BJ (cell line): ENCODE measurements at regions not wholly inside any gene's neighbourhood (a gene's known extent, or its start where the extent isn't known, plus 50 kb on each side); places are given as distances from the start of the nearest gene placed in this dataset.

Source experiments
- CTCF ChIA-PET: fragments of 350-600 bp; formaldehyde crosslinking; extraction: SDS; loops from one replicate; lab custom pipeline; 2021; ENCODE audit warnings: antibody characterized with exemption, inconsistent platforms; lab: Yijun Ruan, JAX
- POLR2A ChIA-PET: fragments of 300-600 bp; sonication (Branson Sonifier 250); formaldehyde crosslinking; extraction: SDS; loops from one replicate; lab custom pipeline; 2021; ENCODE audit warnings: antibody characterized with exemption; lab: Charles Lee
- DNase-seq: peaks from one replicate; pipeline ENCODE4 v3.0.0-alpha.2; 2011; ENCODE audit warnings: low read depth
- H3K27me3 ChIP-seq: 2 replicates; pipeline ENCODE4 v1.6.0; 2011; ENCODE audit warnings: low read length; ENCODE audit not compliant: control insufficient read depth, insufficient read depth
- H3K36me3 ChIP-seq: 2 replicates; pipeline ENCODE4 v1.5.1; 2011; ENCODE audit warnings: low read length; ENCODE audit not compliant: control insufficient read depth, insufficient read depth
- H3K4me3 ChIP-seq: 2 replicates; pipeline ENCODE4 v1.5.1; 2011; ENCODE audit warnings: low read depth, mild to moderate bottlenecking, control low read depth, low read length
- CTCF ChIP-seq: IDR thresholded peaks from 2 replicates; pipeline ENCODE4 v1.5.1; 2011; ENCODE audit warnings: low read depth, mild to moderate bottlenecking, control low read depth, inconsistent platforms, low read length, moderate library complexity; ENCODE audit not compliant: insufficient read depth

GRCh38 chr1:62926681-62927252 is 142.8 kb downstream of the ATG4C start:
- H3K27me3 ChIP-seq = no peaks in the 10 kb centered on the region
- POLR2A ChIA-PET = no interaction called here
- no peak for DNase-seq
- H3K4me3 ChIP-seq = no peak overlapping the region
- CTCF ChIA-PET = interaction anchor here (1.0 kb wide), 1 partner anchor 11 kb away, joined by 3 read pairs; no protein-coding TSS in a partner anchor
- no peaks in the 10 kb centered on the region for H3K36me3 ChIP-seq
- TF ChIP-seq CTCF = no peak

- no peak for DNase-seq
Observed at GRCh38 chr1:62928885-62929284, 145.0 kb downstream of the ATG4C start.

GRCh38 chr1:62937634-62938296 is 153.8 kb downstream of the ATG4C start:
- Histone ChIP-seq H3K27me3 (peaks cover 2% of the 10 kb centered on the region; the same call in 1 of the 2 replicates), H3K4me3 (no peak overlapping the region), H3K36me3 (no peaks in the 10 kb centered on the region)
- DNase-seq = no peak
- POLR2A ChIA-PET = no interaction called here
- CTCF ChIA-PET = no interaction called here
- no peak for TF ChIP-seq CTCF

More at GRCh38 chr1:62928885-62929284, 145.0 kb downstream of the ATG4C start:
- H3K36me3 ChIP-seq = no peaks in the 10 kb centered on the region
- no peaks in the 10 kb centered on the region for H3K27me3 ChIP-seq
- POLR2A ChIA-PET = no interaction called here
- no peak for TF ChIP-seq CTCF
- H3K4me3 ChIP-seq = no peak overlapping the region
- CTCF ChIA-PET = no interaction called here

- H3K4me3 ChIP-seq = no peak overlapping the region
- POLR2A ChIA-PET = no interaction called here
- no peaks in the 10 kb centered on the region for H3K36me3 ChIP-seq
- peaks cover 2% of the 10 kb centered on the region; the same call in 1 of the 2 replicates for H3K27me3 ChIP-seq
- no peak for TF ChIP-seq CTCF
- CTCF ChIA-PET = interaction anchor here (1.7 kb wide), 1 partner anchor 31 kb away, joined by 6 read pairs; no protein-coding TSS in a partner anchor
- no peak for DNase-seq
Observed at GRCh38 chr1:62941780-62942179, 157.8 kb downstream of the ATG4C start.

GRCh38 chr1:62946511-62946910 is 162.6 kb downstream of the ATG4C start:
- no peak overlapping the region for H3K4me3 ChIP-seq
- ChIA-PET POLR2A (no interaction called here), CTCF (no interaction called here)
- no peaks in the 10 kb centered on the region for H3K36me3 ChIP-seq
- TF ChIP-seq CTCF = no peak
- no peak for DNase-seq
- no peaks in the 10 kb centered on the region for H3K27me3 ChIP-seq
